Progenitor cell of endocrine pancreas (in vitro differentiated cells): ENCODE measurements at regions not wholly inside any gene's neighbourhood (a gene's known extent, or its start where the extent isn't known, plus 50 kb on each side); places are given as distances from the start of the nearest gene placed in this dataset.

Experiments
- DNase-seq: peaks from one replicate; pipeline ENCODE4 v3.0.0; 2021; ENCODE audit warnings: low spot score; ENCODE audit not compliant: unreplicated experiment
- H3K27ac Mint-ChIP-seq: 2 replicates; pipeline ENCODE4 v1.8.0; 2021; ENCODE audit warnings: mild to moderate bottlenecking, moderate library complexity, mixed read lengths
- H3K27me3 Mint-ChIP-seq: 2 replicates; pipeline ENCODE4 v1.8.0; 2021; ENCODE audit warnings: mixed read lengths
- H3K36me3 Mint-ChIP-seq: 2 replicates; pipeline ENCODE4 v1.8.0; 2022; ENCODE audit warnings: mixed read lengths; ENCODE audit not compliant: insufficient read depth
- H3K4me1 Mint-ChIP-seq: 2 replicates; pipeline ENCODE4 v1.8.0; 2021; ENCODE audit warnings: low read depth, mixed read lengths
- H3K4me3 Mint-ChIP-seq: 2 replicates; pipeline ENCODE4 v1.8.0; 2021; ENCODE audit warnings: low read depth, mild to moderate bottlenecking, moderate library complexity, mixed read lengths
- H3K9me3 Mint-ChIP-seq: 2 replicates; pipeline ENCODE4 v1.8.0; 2021; ENCODE audit warnings: low read depth, mixed read lengths
- CTCF ChIP-seq: fragments of 200-600 bp; sonication (generic); IDR thresholded peaks from one replicate; pipeline ENCODE4 v1.5.0; 2021; ENCODE audit warnings: antibody characterized with exemption, mild to moderate bottlenecking; ENCODE audit not compliant: unreplicated experiment

GRCh38 chr4:123569541-123569940, 172.9 kb downstream of the SPRY1 start:
- H3K27me3 Mint-ChIP-seq = no peaks in the 10 kb centered on the region
- no peak for TF ChIP-seq CTCF
- H3K27ac Mint-ChIP-seq = no peak overlapping the region
- H3K4me3 Mint-ChIP-seq = no peak overlapping the region
- H3K36me3 Mint-ChIP-seq = peaks cover 2% of the 10 kb centered on the region
- peaks cover 26% of the 10 kb centered on the region for H3K9me3 Mint-ChIP-seq
- DNase-seq = no peak
- H3K4me1 Mint-ChIP-seq = peaks cover 4% of the 10 kb centered on the region

GRCh38 chr4:123573866-123574508, 177.4 kb downstream of the SPRY1 start:
- no peak for TF ChIP-seq CTCF
- no peaks in the 10 kb centered on the region for H3K36me3 Mint-ChIP-seq
- peaks cover 4% of the 10 kb centered on the region for H3K4me1 Mint-ChIP-seq
- H3K27me3 Mint-ChIP-seq = no peaks in the 10 kb centered on the region
- H3K9me3 Mint-ChIP-seq = peaks cover 3% of the 10 kb centered on the region
- no peak overlapping the region for H3K4me3 Mint-ChIP-seq
- no peak for DNase-seq
- H3K27ac Mint-ChIP-seq = no peak overlapping the region

- Mint-ChIP-seq H3K4me1 (peaks cover 4% of the 10 kb centered on the region), H3K27ac (no peak overlapping the region), H3K9me3 (peaks cover 3% of the 10 kb centered on the region), H3K4me3 (no peak overlapping the region), H3K27me3 (no peaks in the 10 kb centered on the region), H3K36me3 (no peaks in the 10 kb centered on the region)
- no peak for TF ChIP-seq CTCF
- DNase-seq = no peak
Observed at GRCh38 chr4:123575291-123575690, 178.7 kb downstream of the SPRY1 start.

GRCh38 chr4:123577225-123577906, 180.8 kb downstream of the SPRY1 start:
- no peak for DNase-seq
- Mint-ChIP-seq H3K27me3 (no peaks in the 10 kb centered on the region), H3K4me3 (no peak overlapping the region), H3K36me3 (no peaks in the 10 kb centered on the region), H3K9me3 (peaks cover 8% of the 10 kb centered on the region), H3K27ac (no peak overlapping the region), H3K4me1 (peaks cover 4% of the 10 kb centered on the region)
- TF ChIP-seq CTCF = no peak

GRCh38 chr4:123578276-123579029, 181.9 kb downstream of the SPRY1 start:
- peaks cover 8% of the 10 kb centered on the region for H3K9me3 Mint-ChIP-seq
- no peaks in the 10 kb centered on the region for H3K36me3 Mint-ChIP-seq
- peaks cover 2% of the 10 kb centered on the region for H3K4me1 Mint-ChIP-seq

More at GRCh38 chr4:123578276-123579029, 181.9 kb downstream of the SPRY1 start:
- no peak for DNase-seq
- no peak for TF ChIP-seq CTCF
- Mint-ChIP-seq H3K4me3 (no peak overlapping the region), H3K27ac (no peak overlapping the region), H3K27me3 (no peaks in the 10 kb centered on the region)
